SW480 (cell line): ENCODE measurements at regions not wholly inside any gene's neighbourhood (a gene's known extent, or its start where the extent isn't known, plus 50 kb on each side); places are given as distances from the start of the nearest gene placed in this dataset.
"Not testable (repeated sequence)": the region's sequence is repeated elsewhere in the genome, so short reads cannot be mapped to it uniquely, and the experiment has no call there.

Source experiments
- DNase-seq: peaks from one replicate; pipeline ENCODE4 v3.0.0-alpha.2; 2016; ENCODE audit warnings: low spot score

DNA sequence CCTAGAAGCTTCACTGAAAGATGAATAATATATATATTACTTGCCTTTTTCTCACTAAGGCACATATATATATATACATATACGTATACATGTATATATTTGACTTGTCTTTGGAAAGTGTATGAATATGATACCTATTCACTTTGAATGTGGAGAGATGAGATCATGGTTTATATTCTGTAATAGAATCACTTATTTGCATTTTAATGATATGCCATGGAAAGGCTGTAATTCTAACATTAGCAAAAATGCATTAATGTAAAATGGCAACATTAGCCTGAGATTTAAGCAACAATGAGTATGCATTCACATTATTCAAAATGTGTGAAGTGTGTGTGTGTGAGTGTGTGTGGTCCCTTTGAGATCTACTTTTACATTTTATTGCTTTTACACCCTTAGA, 54.5 kb upstream of the PRKD1 start:
- DNase-seq: no peak

DNA sequence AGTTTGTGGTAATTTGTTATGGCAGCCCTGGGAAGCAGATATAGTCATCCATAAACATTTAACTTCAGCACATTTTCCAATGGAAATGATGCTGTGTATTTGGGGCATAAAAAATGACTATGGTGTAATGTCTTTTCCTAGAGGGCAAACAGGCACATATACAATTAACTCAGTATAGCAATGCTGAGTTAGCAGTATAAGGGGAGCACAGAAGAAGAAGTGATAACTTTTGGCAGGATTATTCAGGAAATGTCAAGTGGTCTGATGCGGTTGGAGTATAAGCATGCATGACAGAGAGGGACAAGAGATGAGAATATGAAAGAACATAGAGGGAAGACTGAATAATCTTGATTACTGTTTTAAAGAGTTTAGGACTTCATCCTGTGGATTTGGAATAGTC, 55.3 kb upstream of the PRKD1 start:
- DNase-seq: no peak

DNA sequence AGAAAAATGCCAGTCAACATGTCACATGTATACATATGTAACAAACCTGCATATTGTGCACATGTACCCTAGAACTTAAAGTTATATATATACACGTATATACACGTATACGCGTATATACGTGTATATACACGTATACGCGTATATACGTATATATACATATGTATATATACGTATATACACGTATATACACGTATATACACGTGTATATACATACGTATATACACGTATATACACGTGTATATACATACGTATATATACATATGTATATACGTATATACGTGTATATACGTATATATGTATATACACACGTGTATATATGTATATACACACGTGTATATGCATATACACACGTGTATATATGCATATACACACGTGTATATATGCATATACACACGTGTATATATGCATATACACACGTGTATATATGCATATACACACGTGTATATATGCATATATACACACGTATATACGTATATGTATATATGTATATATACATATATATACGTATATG, 62.8 kb upstream of the PRKD1 start:
- not testable (repeated sequence) for DNase-seq

DNA sequence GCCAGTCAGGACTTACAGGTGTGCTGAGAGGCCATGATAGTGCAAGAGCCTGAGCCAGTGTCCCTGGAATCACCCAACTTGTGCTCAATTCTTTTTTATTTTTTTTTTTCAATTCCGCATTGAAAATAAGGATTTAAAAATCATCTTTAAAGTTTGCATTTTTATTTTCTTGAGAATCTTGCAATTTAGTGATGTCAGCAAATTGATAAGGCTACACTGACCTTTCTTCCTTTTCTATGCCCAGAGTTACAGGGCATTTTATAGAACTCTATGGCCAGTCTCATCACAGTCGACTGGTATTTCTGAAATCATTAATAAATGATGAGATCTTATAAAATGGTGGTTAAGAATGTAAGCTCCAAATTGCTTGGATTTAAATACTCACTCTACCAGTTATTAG, 63.3 kb upstream of the PRKD1 start:
- no peak for DNase-seq

DNA sequence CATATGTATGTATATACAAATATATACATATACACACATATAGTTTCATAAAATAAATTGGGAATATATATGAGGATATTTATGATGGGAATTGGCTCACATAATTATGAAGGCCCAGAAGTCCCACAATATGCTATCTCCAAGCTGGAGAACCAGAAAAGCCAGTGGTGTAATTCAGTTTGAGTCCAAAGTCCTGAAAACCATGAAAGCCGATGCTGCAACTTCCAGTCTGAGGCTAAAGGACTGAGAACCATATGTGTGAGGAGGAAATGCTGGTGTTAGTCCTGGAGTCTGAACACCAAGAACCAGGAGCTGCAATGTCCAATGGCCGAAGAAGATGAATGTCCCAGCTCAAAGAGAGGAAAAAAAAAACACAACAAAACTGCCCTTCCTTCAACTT, 65.5 kb upstream of the PRKD1 start:
- DNase-seq: no peak

DNA sequence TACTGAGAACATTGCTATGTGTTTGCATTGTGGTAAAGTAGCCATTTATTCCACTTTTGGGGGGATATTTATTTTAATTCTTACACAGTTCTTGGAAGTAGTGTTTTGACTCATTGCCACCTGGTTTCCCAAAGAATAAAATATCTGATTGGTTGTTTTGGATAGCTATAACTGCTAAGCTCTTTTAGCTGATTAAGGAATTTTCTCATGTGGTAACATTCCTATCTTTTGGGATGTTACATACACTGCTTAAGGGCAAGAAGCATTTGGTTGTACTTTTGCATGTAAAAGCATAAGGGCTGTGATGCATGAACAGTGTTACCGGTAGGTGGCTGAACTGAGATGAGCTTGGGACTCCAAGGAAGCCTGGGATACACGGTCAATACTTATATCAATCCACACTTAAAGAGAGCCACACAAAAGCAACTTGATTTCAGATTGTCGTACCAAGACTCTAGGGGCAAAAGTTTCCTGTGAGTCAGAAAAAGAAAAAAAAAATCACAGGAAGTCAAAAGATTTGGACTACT, 71.4 kb upstream of the PRKD1 start:
- DNase-seq: no peak

GRCh38 chr14:30002859-30003258, 75.2 kb upstream of the PRKD1 start:
- DNase-seq: no peak

- DNase-seq: peak; percentile 51
These were observed 77.6 kb upstream of the PRKD1 start for GRCh38 chr14:30005114-30005808.

GRCh38 chr14:30006695-30007094, 79.0 kb upstream of the PRKD1 start:
- no peak for DNase-seq

DNA sequence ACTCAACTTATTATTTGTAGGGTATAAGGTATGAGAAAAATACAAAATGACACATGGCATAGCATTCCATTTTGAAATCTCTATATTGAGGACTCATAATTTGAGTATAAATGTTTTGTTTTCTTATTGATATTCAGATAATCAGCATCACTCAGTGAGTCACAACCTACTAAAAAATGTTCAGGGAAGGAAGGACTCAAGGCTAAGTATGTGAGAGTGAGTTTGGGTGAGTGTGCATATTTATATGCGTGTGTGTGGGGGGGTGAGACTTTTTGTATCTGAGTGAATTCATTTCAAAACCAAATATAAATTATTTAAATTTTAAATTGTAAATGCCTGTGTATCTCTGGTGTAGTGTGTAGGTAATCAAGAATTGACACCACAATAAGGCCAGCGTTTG, 87.8 kb upstream of the PRKD1 start:
- no peak for DNase-seq

DNA sequence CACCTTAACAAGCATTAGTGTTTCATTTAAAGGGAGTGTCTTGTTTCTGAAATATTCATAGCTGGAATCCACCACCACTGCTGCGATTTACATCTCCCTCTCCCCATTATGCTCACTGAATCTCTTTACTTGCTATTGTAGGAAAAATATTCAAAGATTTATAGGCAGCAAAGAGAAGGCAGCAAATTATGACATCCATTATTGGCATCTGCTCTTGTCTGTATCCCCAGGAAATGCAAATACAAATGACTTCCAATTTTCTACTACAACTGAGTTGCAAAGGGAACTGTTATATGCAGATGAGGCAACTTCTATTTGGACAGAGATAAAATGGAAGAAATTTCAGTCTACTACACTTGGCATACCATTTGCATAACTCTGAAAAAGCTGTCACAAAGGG, 88.4 kb upstream of the PRKD1 start:
- DNase-seq: no peak

DNA sequence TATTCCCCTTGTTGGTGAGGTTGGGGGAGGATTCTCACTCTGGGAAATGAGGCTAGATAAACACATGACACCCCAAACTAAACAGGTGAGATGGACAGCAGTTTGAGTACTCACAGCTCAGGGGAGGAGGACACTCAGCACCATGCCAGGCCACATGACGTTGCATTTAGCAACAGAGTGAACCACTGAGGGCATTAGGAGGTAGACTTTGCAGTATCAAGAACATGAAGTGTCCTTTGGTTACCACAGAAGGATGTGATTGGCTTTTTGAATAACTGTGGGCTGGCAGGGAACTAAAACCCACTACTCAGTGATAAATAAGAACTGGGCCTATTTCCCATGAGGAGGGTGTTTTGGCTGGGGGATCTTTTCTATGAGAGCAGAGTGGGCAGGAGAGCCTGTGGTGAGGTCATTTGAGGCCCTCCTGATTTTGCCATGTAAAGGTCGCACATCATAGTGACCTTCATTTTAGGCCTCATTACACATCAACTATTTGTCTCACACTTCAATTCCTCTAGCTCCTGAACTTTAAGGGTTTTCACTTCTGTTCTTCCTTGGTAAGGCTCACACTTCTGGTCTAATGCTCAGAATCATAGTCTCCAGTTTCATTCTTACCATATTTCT, 89.8 kb upstream of the PRKD1 start:
- no peak for DNase-seq

DNA sequence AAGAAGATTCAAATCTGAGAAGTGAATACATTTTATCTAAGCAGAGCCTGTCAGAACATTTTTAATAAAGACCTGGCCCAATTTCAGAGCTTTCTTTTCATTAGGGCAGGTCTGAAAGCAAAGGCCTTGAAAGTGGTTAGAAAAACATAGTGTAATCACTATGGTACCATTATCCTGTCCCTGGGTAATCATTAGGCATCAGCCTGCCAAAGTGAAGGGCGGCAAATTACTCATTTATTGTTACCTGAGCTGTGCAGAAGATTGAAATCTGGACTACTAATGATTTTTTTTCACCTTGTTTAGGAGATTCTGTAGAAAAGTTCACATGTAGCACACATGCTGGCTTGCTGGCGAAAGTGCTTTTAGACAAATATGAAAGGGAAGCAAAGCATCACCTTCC, 92.6 kb upstream of the PRKD1 start:
- no peak for DNase-seq

- no peak for DNase-seq
These were observed 93.0 kb upstream of the PRKD1 start for GRCh38 chr14:30020687-30021086.

DNA sequence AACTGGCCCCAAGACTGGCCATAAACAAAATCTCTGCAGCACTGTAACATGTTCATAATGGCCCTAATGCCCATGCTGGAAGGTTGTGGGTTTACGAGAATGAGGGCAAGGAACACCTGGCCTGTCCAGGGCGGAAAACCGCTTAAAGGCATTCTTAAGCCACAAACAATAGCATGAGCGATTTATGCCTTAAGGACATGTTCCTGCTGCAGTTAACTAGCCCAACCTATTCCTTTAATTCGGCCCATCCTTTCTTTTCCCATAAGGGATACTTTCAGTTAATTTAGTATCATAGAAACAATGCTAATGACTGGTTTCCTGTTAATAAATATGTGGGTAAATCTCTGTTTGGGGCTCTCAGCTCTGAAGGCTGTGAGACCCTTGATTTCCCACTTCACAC, 95.7 kb upstream of the PRKD1 start:
- not testable (repeated sequence) for DNase-seq

- no peak for DNase-seq
These were observed 106.5 kb upstream of the PRKD1 start for GRCh38 chr14:30034152-30034551.

DNA sequence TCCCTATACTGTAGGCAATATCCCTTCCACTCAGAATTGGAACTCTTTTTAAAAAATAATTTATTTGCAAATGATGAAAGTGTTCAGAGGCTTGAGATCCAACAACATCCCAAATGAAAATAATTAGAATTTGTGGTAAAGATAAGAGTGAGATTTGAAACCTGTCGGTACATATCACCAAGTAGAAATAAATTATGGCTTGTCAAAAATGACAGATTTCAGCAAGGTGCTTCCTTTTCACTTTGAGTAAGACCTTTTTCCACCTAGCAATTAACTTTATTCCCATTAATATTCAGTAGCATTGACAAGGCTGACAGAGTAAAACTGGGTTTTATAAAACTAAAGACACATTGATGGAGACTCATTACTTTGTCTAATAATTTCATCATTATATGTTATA, 107.7 kb upstream of the PRKD1 start:
- no peak for DNase-seq

DNA sequence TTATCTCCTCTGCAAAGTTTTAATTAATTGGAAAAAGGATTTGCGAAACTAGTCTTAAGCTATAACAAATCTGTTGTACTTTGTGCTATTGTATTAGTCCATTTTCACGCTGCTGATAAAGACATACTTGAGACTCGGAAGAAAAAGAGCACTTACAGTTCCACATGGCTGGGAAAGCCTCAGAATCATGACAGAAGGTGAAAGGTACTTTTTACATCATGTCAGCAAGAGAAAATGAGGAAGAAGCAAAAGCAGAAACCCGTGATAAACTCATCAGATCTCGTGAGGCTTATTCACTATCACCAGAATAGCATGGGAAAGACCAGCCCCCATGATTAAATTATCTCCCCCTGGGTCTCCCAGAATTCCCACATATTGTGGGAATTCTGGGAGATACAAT, 118.1 kb upstream of the PRKD1 start:
- DNase-seq: no peak

GRCh38 chr14:30053103-30053502, 125.5 kb upstream of the PRKD1 start:
- DNase-seq: no peak

DNA sequence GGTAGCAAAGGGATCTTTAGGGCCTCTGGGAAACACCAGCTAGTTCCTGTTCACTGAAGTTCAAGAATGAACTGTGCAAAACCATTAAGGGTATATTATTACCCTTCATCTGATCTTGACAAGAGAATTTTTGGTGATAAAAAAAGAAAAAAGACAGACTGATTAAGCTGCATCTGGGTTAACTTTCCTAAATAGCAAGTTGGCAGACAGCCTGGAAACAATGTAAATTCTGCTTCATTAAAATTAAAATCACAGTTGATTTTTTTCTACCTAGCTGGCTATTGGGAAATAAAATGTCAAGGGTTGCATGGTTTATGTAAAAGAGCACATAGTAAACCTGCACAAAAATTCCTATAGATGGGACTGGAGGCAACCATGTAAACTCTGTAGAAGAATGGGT, 126.6 kb upstream of the PRKD1 start:
- DNase-seq: no peak

DNA sequence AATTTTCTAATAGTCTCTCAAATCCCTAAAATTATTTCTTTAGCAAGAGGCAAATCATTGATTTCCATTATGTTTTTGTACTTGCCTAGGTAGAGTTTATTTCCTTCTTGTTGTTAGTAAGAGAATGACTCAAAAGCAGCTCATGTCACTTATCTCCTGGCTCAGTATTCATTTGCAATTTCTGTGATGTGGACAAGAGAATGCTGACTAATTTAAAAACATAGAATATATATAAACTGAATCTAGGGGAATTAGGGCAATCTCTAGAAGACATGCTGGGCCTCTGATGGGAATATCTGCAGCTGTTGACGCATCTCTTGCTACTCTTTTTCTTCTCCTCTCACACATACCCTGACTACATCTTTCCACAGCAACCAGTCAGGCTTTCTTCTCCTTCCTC, 130.8 kb upstream of the PRKD1 start:
- no peak for DNase-seq

DNA sequence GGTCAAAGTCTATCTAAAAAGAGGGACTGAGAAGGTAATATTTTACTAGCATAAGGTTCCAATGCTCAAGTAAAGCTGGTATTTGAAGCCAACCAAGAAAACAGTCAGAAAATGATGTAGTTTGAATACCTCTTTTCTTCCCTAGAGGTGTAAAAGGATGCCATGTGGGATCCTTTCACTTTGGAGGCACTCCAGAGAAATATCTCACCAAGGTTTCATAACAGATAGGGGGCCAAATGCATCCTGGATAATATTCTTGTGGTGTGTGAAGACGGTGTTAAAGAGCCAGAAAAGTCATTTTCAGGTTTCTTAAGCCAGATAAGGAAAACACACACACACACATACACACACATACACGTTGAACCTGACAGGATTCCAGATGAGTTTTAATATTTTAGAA, 136.1 kb upstream of the PRKD1 start:
- no peak for DNase-seq

DNA sequence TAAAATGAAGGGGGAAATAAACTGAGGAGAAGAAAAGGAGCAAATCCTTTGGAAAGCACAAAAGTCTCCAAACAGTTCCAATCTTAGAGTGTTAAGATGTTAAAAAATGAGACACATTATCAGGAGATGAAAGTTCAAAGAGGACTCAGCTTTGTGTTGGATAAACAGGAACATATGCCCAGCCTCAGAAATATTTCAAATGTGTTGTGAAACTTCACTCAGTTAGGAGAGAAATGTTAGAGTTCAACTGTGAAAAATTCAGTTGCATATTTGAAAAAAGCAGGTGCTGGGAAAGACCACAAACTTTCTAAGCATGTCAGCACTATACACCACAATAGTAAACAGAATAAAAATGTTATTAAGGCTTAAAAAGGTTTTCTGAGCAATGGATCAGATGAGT, 136.8 kb upstream of the PRKD1 start:
- no peak for DNase-seq

DNA sequence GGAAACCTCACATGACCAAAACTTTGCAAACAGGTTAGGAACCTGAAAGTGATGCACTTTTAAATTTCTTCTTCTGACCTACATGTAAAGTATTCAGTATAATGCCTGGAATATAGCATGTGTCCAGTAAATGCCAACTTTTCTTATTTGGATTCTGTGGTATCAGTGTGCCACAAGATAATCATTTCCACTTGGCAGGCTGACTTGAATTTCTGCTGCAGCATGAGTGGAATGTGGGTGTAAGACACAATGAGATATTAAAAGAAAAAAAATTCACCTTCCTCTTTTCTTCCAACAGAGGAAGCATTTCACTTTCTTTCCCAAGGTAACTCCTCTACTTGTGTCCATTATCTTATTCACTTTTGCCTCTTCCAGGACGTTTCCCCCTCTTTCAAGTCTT, 141.9 kb upstream of the PRKD1 start:
- no peak for DNase-seq
